CD4-positive, alpha-beta T cell (primary cell): ENCODE measurements at regions not wholly inside any gene's neighbourhood (a gene's known extent, or its start where the extent isn't known, plus 50 kb on each side); places are given as distances from the start of the nearest gene placed in this dataset.

Experiments
- ATAC-seq: fragments of 200-7000 bp; cut with Tn5 transposase; one replicate; pipeline ENCODE4 v1.10.0; 2022; ENCODE audit warnings: mild to moderate bottlenecking; ENCODE audit not compliant: poor library complexity
- CTCF ChIA-PET: fragments of 350-600 bp; sonication (Branson Sonifier 250); formaldehyde crosslinking; loops from one replicate; lab custom pipeline; 2021; ENCODE audit warnings: antibody characterized with exemption, inconsistent platforms; lab: Charles Lee
- POLR2A ChIA-PET: fragments of 350-600 bp; sonication (Branson Sonifier 250); formaldehyde crosslinking; loops from one replicate; lab custom pipeline; 2021; ENCODE audit warnings: antibody characterized with exemption, inconsistent platforms; lab: Charles Lee
- DNase-seq, 14 experiments: peaks; one replicate each; pipeline ENCODE4 v3.0.0-alpha.2; 2013 to 2020; ENCODE audit warnings: mixed read lengths in 2 of 14
- H3K27ac ChIP-seq, 2 donors: one replicate each; pipeline versions ENCODE4 v1.5.1 to v1.7.0; 2013; ENCODE audit warnings: low read length in 2 of 2, low read depth in 1 of 2, mild to moderate bottlenecking in 1 of 2
- H3K27me3 ChIP-seq, 2 experiments: 1 replicate in 1 of 2; 2 replicates in 1 of 2; pipeline versions ENCODE4 v1.6.1 to v1.7.0; 2013; ENCODE audit warnings: low read length in 2 of 2, control low read depth in 1 of 2, mild to moderate bottlenecking in 1 of 2, moderate library complexity in 1 of 2; ENCODE audit not compliant: insufficient read depth in 2 of 2, control insufficient read depth in 1 of 2
- H3K36me3 ChIP-seq: one replicate; pipeline ENCODE4 v1.6.1; 2013; ENCODE audit warnings: low read length, control low read depth; ENCODE audit not compliant: insufficient read depth
- H3K4me1 ChIP-seq: one replicate; pipeline ENCODE4 v1.6.1; 2013; ENCODE audit warnings: low read length, control low read depth; ENCODE audit not compliant: insufficient read depth
- H3K4me3 ChIP-seq: one replicate; pipeline ENCODE4 v1.5.1; 2013; ENCODE audit warnings: mild to moderate bottlenecking, low read length, moderate library complexity
- H3K9me3 ChIP-seq, 2 experiments: 1 replicate in 1 of 2; 2 replicates in 1 of 2; pipeline versions ENCODE4 v1.6.1 to v1.7.0; 2013; ENCODE audit warnings: low read length in 2 of 2, mild to moderate bottlenecking in 2 of 2, control low read depth in 1 of 2, moderate library complexity in 1 of 2; ENCODE audit not compliant: control insufficient read depth in 1 of 2, insufficient read depth in 1 of 2
- H3K27ac Mint-ChIP-seq: one replicate; pipeline ENCODE4 v1.8.0; 2020; ENCODE audit warnings: mixed read lengths
- H3K27me3 Mint-ChIP-seq: one replicate; pipeline ENCODE4 v1.8.0; 2021; ENCODE audit warnings: mixed read lengths
- H3K36me3 Mint-ChIP-seq: one replicate; pipeline ENCODE4 v1.8.0; 2021; ENCODE audit warnings: low read depth, mixed read lengths
- H3K4me1 Mint-ChIP-seq: one replicate; pipeline ENCODE4 v1.8.0; 2021; ENCODE audit warnings: low read depth, mixed read lengths
- H3K4me3 Mint-ChIP-seq: one replicate; pipeline ENCODE4 v1.8.0; 2020; ENCODE audit warnings: mild to moderate bottlenecking, mixed read lengths
- H3K9me3 Mint-ChIP-seq: one replicate; pipeline ENCODE4 v1.8.0; 2020; ENCODE audit warnings: mixed read lengths
- intact Hi-C, 2 experiments: fragments of 100-400 bp; cut with DNase I in 1 of 2; cut with micrococcal nuclease in 1 of 2; formaldehyde crosslinking; loops; one replicate each; pipeline versions ENCODE4 v1.15.1 to v1.9.0; 2023 to 2025; cut with DNase I, micrococcal nuclease
- TF ChIP-seq, protein P1 (sequence below): fragments of 200-600 bp; IDR thresholded peaks from one replicate; pipeline ENCODE4 v1.8.0; 2022; ENCODE audit warnings: antibody characterized with exemption, mild to moderate bottlenecking

DNA sequence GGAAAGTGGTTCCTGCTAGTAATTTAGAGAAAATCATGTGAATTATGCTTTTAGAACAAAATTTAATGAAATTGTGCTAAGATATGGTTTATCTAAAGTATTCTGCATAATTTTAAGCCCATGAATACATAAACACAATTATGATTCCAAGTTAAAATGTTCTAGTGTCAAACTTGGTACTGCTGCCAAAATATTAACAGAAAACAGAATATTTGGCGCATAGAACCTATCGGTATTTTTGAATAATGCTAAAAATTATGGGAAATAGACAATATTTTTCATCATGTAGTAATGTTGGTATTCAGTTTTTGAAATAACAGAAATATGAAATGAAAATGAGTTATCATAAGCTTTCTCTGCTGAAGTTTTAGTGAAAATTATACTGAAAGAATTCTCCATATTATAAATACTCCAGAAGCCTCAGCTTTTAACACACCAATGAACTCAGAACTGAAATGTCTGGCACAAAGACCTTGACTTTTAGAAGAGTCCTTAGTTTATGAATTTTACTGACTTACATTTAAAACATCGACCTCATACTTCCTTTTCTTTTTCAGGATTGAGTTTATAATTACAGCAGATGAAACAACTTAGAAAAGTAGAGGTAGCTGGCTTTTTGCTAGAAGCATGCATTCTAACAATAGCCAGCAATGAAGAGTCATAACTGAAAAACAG, 1192.3 kb upstream of the GJE1 start:
- no peak overlapping the region for H3K4me3 ChIP-seq
- no peaks in the 10 kb centered on the region for H3K4me1 ChIP-seq
- Mint-ChIP-seq H3K9me3 (peaks cover 3% of the 10 kb centered on the region), H3K27me3 (no peaks in the 10 kb centered on the region), H3K4me1 (no peaks in the 10 kb centered on the region), H3K36me3 (no peaks in the 10 kb centered on the region), H3K27ac (no peak overlapping the region), H3K4me3 (no peak overlapping the region)
- POLR2A ChIA-PET: no interaction called here
- CTCF ChIA-PET: no interaction called here
- H3K27me3 ChIP-seq: no peaks in the 10 kb centered on the region
- DNase-seq (no peak), ATAC-seq (no peak)
- no peaks in the 10 kb centered on the region for H3K36me3 ChIP-seq
- H3K27ac ChIP-seq: no peak overlapping the region
- peaks cover 3 to 4% of the 10 kb centered on the region in 2 experiments for H3K9me3 ChIP-seq
- intact Hi-C loops: no loop called here
- TF ChIP-seq, protein P1, sequence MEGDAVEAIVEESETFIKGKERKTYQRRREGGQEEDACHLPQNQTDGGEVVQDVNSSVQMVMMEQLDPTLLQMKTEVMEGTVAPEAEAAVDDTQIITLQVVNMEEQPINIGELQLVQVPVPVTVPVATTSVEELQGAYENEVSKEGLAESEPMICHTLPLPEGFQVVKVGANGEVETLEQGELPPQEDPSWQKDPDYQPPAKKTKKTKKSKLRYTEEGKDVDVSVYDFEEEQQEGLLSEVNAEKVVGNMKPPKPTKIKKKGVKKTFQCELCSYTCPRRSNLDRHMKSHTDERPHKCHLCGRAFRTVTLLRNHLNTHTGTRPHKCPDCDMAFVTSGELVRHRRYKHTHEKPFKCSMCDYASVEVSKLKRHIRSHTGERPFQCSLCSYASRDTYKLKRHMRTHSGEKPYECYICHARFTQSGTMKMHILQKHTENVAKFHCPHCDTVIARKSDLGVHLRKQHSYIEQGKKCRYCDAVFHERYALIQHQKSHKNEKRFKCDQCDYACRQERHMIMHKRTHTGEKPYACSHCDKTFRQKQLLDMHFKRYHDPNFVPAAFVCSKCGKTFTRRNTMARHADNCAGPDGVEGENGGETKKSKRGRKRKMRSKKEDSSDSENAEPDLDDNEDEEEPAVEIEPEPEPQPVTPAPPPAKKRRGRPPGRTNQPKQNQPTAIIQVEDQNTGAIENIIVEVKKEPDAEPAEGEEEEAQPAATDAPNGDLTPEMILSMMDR: no peak

DNA sequence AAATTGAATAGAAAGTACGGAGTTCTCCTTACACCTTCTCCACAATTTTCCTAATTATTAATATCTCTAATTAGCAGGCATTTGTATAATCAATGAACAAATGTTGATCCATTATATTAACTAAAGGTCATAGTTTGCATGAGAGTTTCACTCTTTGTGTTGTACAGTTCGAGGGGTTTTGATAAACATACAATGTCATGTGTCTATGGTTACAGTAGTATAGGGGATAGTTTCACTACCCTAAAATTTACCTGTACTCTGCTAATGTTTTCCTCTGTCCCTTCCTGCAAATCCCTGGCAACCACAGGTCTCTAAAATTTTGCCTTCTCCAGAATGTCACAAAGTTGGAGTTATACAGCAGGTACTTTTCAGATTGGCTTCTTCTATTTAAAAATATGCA, 1199.8 kb upstream of the GJE1 start:
- Mint-ChIP-seq H3K4me1 (no peaks in the 10 kb centered on the region), H3K27me3 (peaks cover 11% of the 10 kb centered on the region), H3K4me3 (no peak overlapping the region), H3K9me3 (no peaks in the 10 kb centered on the region), H3K27ac (no peak overlapping the region), H3K36me3 (no peaks in the 10 kb centered on the region)
- Histone ChIP-seq H3K4me1 (no peaks in the 10 kb centered on the region), H3K36me3 (no peaks in the 10 kb centered on the region), H3K27me3 (no peaks in the 10 kb centered on the region), H3K4me3 (no peak overlapping the region), H3K27ac (no peak overlapping the region), H3K9me3 (no peaks in the 10 kb centered on the region)
- TF ChIP-seq, protein P1: no peak
- intact Hi-C loops: no loop called here
- DNase-seq: no peak
- no peak for ATAC-seq
- CTCF ChIA-PET: no interaction called here
- POLR2A ChIA-PET: no interaction called here

DNA sequence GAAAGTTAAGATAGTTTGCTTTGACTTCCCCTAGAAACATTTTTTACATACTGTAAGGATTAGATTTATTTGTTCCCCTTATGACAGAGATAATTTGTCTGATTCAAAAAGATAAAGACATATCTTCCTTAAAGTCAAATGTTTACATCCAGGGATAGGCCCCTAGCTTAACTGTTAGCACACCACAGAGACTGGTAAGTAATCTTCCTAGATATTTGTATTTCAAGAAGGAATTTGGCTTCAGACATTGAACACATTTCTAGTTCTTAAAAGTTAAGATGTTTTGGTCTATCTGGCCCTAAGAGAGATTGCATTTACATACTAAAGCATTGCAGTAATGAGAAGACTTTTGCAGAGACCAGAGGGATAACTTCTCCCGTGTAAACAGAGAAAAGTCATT, 1201.1 kb upstream of the GJE1 start:
- H3K27ac Mint-ChIP-seq: no peak overlapping the region
- Histone ChIP-seq H3K27me3 (no peaks in the 10 kb centered on the region), H3K4me1 (no peaks in the 10 kb centered on the region), H3K36me3 (no peaks in the 10 kb centered on the region), H3K27ac (no peak overlapping the region), H3K9me3 (no peaks in the 10 kb centered on the region), H3K4me3 (no peak overlapping the region)
- no peaks in the 10 kb centered on the region for H3K9me3 Mint-ChIP-seq
- CTCF ChIA-PET: no interaction called here
- peaks cover 12% of the 10 kb centered on the region for H3K27me3 Mint-ChIP-seq
- ATAC-seq: no peak
- H3K36me3 Mint-ChIP-seq: no peaks in the 10 kb centered on the region
- intact Hi-C loops: no loop called here
- H3K4me3 Mint-ChIP-seq: no peak overlapping the region
- TF ChIP-seq, protein P1: no peak
- POLR2A ChIA-PET: no interaction called here
- no peaks in the 10 kb centered on the region for H3K4me1 Mint-ChIP-seq
- DNase-seq: no peak
